ENCODE measurements at regions not wholly inside any gene's neighbourhood (a gene's known extent, or its start where the extent isn't known, plus 50 kb on each side); places are given as distances from the start of the nearest gene placed in this dataset.

DNA sequence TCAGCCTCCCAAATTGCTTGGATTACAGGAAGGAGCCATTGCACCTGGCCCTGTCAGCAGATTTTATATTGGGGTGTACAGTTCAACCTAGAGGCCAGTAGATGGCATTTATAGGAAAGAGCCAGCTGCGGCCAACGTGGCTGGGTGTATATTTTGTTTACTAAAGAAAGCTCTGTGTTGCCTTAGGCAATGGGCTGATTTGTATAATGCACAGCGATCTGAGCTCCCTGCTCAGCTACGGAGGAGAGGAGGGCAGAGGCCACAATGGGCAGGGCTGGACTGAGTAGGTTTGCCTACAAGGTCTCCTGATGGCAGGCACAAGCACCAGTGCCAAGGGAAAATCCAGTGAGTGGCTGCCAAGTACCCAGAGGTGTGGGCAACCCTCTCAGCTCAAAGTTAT, 282.4 kb downstream of the ARPP21 start:
- no peak for TF ChIP-seq CTCF (IDR thresholded peaks at IDR 0.05)
- TF ChIP-seq POLR2AphosphoS5 (IDR thresholded peaks at IDR 0.05): no peak
- TF ChIP-seq POLR2A (IDR thresholded peaks at IDR 0.05): no peak
